ENCODE measurements at regions not wholly inside any gene's neighbourhood (a gene's known extent, or its start where the extent isn't known, plus 50 kb on each side); places are given as distances from the start of the nearest gene placed in this dataset.

GRCh38 chr18:71815305-71815704, 728.8 kb downstream of the CBLN2 start:
- Histone ChIP-seq H3K36me3 (no peaks in the 10 kb centered on the region), H3K27ac (no peak overlapping the region), H3K4me1 (ENCODE audit: low read depth) (no peaks in the 10 kb centered on the region), H3K9me3 (ENCODE audit: low read depth) (no peaks in the 10 kb centered on the region), H3K4me3 (no peak overlapping the region), H3K27me3 (no peaks in the 10 kb centered on the region)
- TF ChIP-seq CTCF (IDR thresholded peaks at IDR 0.05; ENCODE audit: low read depth, low read length) = no peak
- DNase-seq (ENCODE audit: low read depth in 1 of 2, low spot score in 1 of 2) = no peak

GRCh38 chr18:71809711-71810110, 734.4 kb downstream of the CBLN2 start:
- no peak for DNase-seq (ENCODE audit: low read depth in 1 of 2, low spot score in 1 of 2)
- Histone ChIP-seq H3K4me1 (ENCODE audit: low read depth) (no peaks in the 10 kb centered on the region), H3K27me3 (no peaks in the 10 kb centered on the region), H3K36me3 (no peaks in the 10 kb centered on the region), H3K27ac (no peak overlapping the region), H3K9me3 (ENCODE audit: low read depth) (no peaks in the 10 kb centered on the region), H3K4me3 (no peak overlapping the region)
- no peak for TF ChIP-seq CTCF (IDR thresholded peaks at IDR 0.05; ENCODE audit: low read depth, low read length)

- no peak for DNase-seq (ENCODE audit: low read depth in 1 of 2, low spot score in 1 of 2)
- no peaks in the 10 kb centered on the region for H3K4me1 ChIP-seq (ENCODE audit: low read depth)
- no peaks in the 10 kb centered on the region for H3K27me3 ChIP-seq
- H3K9me3 ChIP-seq (ENCODE audit: low read depth) = no peaks in the 10 kb centered on the region
- H3K4me3 ChIP-seq = no peak overlapping the region
- H3K36me3 ChIP-seq = no peaks in the 10 kb centered on the region
- no peak overlapping the region for H3K27ac ChIP-seq
- TF ChIP-seq CTCF (IDR thresholded peaks at IDR 0.05; ENCODE audit: low read depth, low read length) = no peak
These were observed 735.5 kb downstream of the CBLN2 start for GRCh38 chr18:71808616-71809015.

GRCh38 chr18:71807586-71807985, 736.6 kb downstream of the CBLN2 start:
- Histone ChIP-seq H3K27ac (no peak overlapping the region), H3K27me3 (no peaks in the 10 kb centered on the region), H3K36me3 (no peaks in the 10 kb centered on the region), H3K9me3 (ENCODE audit: low read depth) (no peaks in the 10 kb centered on the region), H3K4me3 (no peak overlapping the region), H3K4me1 (ENCODE audit: low read depth) (no peaks in the 10 kb centered on the region)
- TF ChIP-seq CTCF (IDR thresholded peaks at IDR 0.05; ENCODE audit: low read depth, low read length) = no peak
- no peak for DNase-seq (ENCODE audit: low read depth in 1 of 2, low spot score in 1 of 2)

- Histone ChIP-seq H3K4me1 (ENCODE audit: low read depth) (no peaks in the 10 kb centered on the region), H3K9me3 (ENCODE audit: low read depth) (no peaks in the 10 kb centered on the region), H3K27ac (no peak overlapping the region), H3K36me3 (no peaks in the 10 kb centered on the region), H3K27me3 (no peaks in the 10 kb centered on the region), H3K4me3 (no peak overlapping the region)
- no peak for TF ChIP-seq CTCF (IDR thresholded peaks at IDR 0.05; ENCODE audit: low read depth, low read length)
- DNase-seq (ENCODE audit: low read depth in 1 of 2, low spot score in 1 of 2) = no peak
These were observed 745.0 kb downstream of the CBLN2 start for GRCh38 chr18:71798986-71799673.

Data from cardiac muscle cell (in vitro differentiated cells and primary cell).